ENCODE measurements at regions not wholly inside any gene's neighbourhood (a gene's known extent, or its start where the extent isn't known, plus 50 kb on each side); places are given as distances from the start of the nearest gene placed in this dataset.

DNA sequence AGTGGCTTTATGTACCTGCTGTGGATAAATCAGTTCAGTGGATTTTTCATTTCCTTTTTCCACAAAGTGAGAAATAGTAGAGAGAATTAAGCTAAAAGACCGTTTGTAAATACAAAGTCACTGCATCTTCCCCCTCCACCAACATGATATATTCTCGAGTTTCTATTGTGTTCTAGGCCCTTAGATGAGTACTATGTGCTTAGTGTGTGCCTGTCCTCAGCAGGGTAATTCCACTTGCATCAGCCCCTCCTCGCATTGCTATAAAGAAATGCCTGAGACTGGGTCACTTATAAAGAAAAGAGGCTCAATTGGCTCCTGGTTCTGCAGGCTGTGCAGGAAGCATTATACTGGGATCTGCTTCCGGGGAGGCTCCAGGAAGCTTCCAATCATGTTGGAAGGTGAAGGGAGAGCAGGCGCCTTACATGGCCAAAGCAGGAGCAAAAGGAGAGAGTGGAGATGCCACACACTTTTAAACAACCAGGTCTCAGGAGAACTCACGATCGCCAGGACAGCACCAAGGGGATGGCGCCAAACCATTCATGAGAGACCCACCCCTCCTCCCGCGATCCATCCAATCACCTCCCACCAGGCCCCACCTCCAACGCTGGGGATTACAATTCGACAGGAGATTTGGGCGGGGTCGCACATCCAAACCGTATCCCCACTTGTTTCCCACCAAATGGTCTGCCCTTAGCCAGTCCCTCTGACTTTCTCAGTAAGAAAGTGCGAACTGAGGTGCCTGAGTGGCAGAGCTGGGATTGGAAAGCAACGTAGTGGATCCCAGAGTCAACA lies 102.3 kb upstream of the ABCC4 start:
- no peak for TF ChIP-seq ZNF565 (CRISPR knock-in tag; conservative IDR thresholded peaks at IDR 0.05; ENCODE audit: low read depth)
- no peak for TF ChIP-seq PPARA (CRISPR knock-in tag; IDR thresholded peaks at IDR 0.05; ENCODE audit: borderline replicate concordance)
- TF ChIP-seq ZNF70 (CRISPR knock-in tag; IDR thresholded peaks at IDR 0.05), result no peak
- ATAC-seq, result no peak

DNA sequence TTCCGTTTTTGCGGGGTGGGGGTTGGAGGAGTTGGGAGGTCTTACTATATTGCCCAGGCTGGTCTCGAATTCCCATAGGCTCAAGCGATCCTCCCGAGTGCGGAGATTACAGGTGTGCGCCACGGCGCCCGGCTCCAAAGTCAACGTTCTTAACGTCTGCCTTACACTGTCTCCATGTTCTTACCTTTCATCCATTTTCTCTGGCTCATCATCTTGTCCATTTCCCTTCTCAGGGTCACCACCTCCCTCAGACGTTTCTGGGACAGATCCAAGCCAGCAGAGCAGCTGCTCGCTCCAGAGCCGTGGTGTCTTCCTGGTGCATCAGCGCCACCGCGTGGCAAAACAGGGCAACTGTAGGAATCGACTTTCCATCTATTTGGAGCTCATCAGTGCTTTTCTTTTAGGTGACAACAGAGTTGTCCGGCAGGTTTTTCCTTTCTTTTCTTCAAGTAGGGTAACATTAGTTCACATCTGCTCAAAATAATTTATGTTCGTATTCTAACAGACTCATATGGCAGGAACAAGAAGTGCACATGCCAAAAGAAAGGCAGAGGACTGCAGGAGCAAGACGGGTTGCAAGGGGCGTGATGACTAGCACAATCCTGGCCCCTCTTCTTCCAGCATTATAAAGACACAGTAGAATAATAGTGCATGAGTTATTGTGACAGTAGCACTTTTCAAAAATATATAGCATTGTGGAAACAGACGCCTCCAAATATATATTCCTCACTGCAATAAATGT lies 103.1 kb upstream of the ABCC4 start:
- TF ChIP-seq TCF4 (CRISPR knock-in tag; IDR thresholded peaks at IDR 0.05; ENCODE audit: borderline replicate concordance) (no peak; the same call in 1 of the 2 replicates), ZC3H10 (CRISPR knock-in tag; IDR thresholded peaks at IDR 0.05) (no peak)
- TF ChIP-seq, protein P1, sequence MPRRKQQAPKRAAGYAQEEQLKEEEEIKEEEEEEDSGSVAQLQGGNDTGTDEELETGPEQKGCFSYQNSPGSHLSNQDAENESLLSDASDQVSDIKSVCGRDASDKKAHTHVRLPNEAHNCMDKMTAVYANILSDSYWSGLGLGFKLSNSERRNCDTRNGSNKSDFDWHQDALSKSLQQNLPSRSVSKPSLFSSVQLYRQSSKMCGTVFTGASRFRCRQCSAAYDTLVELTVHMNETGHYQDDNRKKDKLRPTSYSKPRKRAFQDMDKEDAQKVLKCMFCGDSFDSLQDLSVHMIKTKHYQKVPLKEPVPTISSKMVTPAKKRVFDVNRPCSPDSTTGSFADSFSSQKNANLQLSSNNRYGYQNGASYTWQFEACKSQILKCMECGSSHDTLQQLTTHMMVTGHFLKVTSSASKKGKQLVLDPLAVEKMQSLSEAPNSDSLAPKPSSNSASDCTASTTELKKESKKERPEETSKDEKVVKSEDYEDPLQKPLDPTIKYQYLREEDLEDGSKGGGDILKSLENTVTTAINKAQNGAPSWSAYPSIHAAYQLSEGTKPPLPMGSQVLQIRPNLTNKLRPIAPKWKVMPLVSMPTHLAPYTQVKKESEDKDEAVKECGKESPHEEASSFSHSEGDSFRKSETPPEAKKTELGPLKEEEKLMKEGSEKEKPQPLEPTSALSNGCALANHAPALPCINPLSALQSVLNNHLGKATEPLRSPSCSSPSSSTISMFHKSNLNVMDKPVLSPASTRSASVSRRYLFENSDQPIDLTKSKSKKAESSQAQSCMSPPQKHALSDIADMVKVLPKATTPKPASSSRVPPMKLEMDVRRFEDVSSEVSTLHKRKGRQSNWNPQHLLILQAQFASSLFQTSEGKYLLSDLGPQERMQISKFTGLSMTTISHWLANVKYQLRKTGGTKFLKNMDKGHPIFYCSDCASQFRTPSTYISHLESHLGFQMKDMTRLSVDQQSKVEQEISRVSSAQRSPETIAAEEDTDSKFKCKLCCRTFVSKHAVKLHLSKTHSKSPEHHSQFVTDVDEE (CRISPR knock-in tag; IDR thresholded peaks at IDR 0.05), result no peak
- ATAC-seq, result peak; percentile 96

DNA sequence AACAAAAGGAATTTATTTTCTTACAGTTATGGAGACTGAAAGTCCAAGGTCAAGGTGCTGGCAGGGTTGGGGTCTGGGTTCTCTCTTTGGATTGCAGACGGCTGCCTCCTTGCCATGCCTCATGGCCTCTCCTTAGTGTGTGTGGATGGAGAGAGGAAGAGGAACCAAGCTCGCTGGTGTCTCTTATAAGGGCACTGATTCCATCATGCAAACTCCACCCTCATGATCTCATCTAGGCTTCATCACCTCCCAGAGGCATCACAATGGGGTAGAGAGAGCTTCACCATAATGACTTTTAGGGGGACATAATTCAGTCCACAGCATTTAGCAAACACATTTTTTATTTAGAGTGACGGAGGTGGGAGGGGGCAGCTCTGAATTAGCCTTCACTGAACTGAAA lies 104.9 kb upstream of the ABCC4 start:
- TF ChIP-seq SNAI2 (CRISPR knock-in tag; IDR thresholded peaks at IDR 0.05), result no peak
- TF ChIP-seq ZNF70 (CRISPR knock-in tag; IDR thresholded peaks at IDR 0.05), result no peak
- no peak for TF ChIP-seq ZFP30 (CRISPR knock-in tag; IDR thresholded peaks at IDR 0.05)
- TF ChIP-seq, protein P2, sequence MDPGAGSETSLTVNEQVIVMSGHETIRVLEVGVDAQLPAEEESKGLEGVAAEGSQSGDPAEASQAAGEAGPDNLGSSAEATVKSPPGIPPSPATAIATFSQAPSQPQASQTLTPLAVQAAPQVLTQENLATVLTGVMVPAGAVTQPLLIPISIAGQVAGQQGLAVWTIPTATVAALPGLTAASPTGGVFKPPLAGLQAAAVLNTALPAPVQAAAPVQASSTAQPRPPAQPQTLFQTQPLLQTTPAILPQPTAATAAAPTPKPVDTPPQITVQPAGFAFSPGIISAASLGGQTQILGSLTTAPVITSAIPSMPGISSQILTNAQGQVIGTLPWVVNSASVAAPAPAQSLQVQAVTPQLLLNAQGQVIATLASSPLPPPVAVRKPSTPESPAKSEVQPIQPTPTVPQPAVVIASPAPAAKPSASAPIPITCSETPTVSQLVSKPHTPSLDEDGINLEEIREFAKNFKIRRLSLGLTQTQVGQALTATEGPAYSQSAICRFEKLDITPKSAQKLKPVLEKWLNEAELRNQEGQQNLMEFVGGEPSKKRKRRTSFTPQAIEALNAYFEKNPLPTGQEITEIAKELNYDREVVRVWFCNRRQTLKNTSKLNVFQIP (CRISPR knock-in tag; IDR thresholded peaks at IDR 0.05; ENCODE audit: borderline replicate concordance, low read depth), result no peak
- no peak for TF ChIP-seq ESRRG (CRISPR knock-in tag; IDR thresholded peaks at IDR 0.05)
- no peak for TF ChIP-seq ZNF8 (CRISPR knock-in tag; IDR thresholded peaks at IDR 0.05)
- TF ChIP-seq, protein P1 (CRISPR knock-in tag; IDR thresholded peaks at IDR 0.05), result no peak
- TF ChIP-seq ARNTL (CRISPR knock-in tag; IDR thresholded peaks at IDR 0.05; ENCODE audit: borderline replicate concordance, low read depth), result no peak
- no peak for TF ChIP-seq TCF4 (CRISPR knock-in tag; IDR thresholded peaks at IDR 0.05; ENCODE audit: borderline replicate concordance)
- TF ChIP-seq, protein P3, sequence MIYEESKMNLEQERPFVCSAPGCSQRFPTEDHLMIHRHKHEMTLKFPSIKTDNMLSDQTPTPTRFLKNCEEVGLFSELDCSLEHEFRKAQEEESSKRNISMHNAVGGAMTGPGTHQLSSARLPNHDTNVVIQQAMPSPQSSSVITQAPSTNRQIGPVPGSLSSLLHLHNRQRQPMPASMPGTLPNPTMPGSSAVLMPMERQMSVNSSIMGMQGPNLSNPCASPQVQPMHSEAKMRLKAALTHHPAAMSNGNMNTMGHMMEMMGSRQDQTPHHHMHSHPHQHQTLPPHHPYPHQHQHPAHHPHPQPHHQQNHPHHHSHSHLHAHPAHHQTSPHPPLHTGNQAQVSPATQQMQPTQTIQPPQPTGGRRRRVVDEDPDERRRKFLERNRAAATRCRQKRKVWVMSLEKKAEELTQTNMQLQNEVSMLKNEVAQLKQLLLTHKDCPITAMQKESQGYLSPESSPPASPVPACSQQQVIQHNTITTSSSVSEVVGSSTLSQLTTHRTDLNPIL (CRISPR knock-in tag; IDR thresholded peaks at IDR 0.05; ENCODE audit: low read depth), result no peak
- no peak for ATAC-seq

DNA sequence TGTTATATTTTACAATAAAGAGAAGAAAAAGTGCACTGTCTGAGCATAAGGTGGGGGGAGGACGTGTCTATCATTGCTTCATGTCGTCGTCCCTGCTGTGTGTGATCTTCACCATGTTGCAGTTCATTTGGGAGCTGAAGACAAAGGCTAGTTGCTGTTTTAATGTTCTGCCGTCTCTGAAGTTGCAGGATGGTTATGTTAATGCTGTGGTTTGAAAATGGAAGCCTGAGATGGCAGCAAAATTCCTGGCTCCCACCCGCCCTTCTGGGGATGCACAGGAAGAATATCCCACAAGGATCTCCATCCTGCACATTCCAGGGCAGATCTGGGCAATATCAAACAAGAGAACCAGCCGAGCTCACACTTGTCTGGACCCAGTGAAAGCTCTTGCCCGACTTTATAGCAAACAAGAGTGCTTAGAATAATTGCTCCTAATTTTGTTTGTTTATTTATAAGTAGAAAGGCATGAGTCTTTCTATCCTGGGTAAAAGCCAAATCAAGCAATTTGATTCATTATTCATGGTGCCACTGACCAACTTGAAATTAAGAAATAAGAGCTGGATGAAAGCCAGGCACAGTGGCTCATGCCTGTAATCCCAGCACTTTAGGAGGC lies 110.3 kb upstream of the ABCC4 start:
- peak; percentile 67 for ATAC-seq
- TF ChIP-seq SNAI2 (CRISPR knock-in tag; IDR thresholded peaks at IDR 0.05), result no peak
- TF ChIP-seq, protein P2 (CRISPR knock-in tag; IDR thresholded peaks at IDR 0.05; ENCODE audit: borderline replicate concordance, low read depth), result no peak
- TF ChIP-seq, protein P4, sequence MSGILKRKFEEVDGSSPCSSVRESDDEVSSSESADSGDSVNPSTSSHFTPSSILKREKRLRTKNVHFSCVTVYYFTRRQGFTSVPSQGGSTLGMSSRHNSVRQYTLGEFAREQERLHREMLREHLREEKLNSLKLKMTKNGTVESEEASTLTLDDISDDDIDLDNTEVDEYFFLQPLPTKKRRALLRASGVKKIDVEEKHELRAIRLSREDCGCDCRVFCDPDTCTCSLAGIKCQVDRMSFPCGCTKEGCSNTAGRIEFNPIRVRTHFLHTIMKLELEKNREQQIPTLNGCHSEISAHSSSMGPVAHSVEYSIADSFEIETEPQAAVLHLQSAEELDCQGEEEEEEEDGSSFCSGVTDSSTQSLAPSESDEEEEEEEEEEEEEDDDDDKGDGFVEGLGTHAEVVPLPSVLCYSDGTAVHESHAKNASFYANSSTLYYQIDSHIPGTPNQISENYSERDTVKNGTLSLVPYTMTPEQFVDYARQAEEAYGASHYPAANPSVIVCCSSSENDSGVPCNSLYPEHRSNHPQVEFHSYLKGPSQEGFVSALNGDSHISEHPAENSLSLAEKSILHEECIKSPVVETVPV (CRISPR knock-in tag; IDR thresholded peaks at IDR 0.05), result no peak
- TF ChIP-seq TCF4 (CRISPR knock-in tag; IDR thresholded peaks at IDR 0.05; ENCODE audit: borderline replicate concordance), result no peak
- TF ChIP-seq TOX (CRISPR knock-in tag; IDR thresholded peaks at IDR 0.05; ENCODE audit: borderline replicate concordance), result no peak
- TF ChIP-seq OSR1 (CRISPR knock-in tag; IDR thresholded peaks at IDR 0.05), result no peak
- TF ChIP-seq ESRRG (CRISPR knock-in tag; IDR thresholded peaks at IDR 0.05), result no peak
- TF ChIP-seq ZNF8 (CRISPR knock-in tag; IDR thresholded peaks at IDR 0.05), result no peak
- no peak for TF ChIP-seq GLIS3 (CRISPR knock-in tag; IDR thresholded peaks at IDR 0.05)
- TF ChIP-seq CSDC2 (CRISPR knock-in tag; IDR thresholded peaks at IDR 0.05), result no peak

Measured in SK-N-SH treated with all-trans-retinoic acid at 6 μM for 48 hours (cell line).